ENCODE measurements at regions not wholly inside any gene's neighbourhood (a gene's known extent, or its start where the extent isn't known, plus 50 kb on each side); places are given as distances from the start of the nearest gene placed in this dataset.
"Not testable (repeated sequence)": the region's sequence is repeated elsewhere in the genome, so short reads cannot be mapped to it uniquely, and the experiment has no call there.

- no TSS peak for BruUV-seq (replicated peaks)
- H3K4me3 ChIP-seq (ENCODE audit: low read depth in 2 of 2, low read length in 2 of 2): no peak overlapping the region
- intact Hi-C loops (cut with micrococcal nuclease; ENCODE audit: unreplicated experiment): loop anchor here (10.0 kb wide), 1 partner anchor 61 kb away; no protein-coding TSS in a partner anchor
- H3K9me3 ChIP-seq (ENCODE audit: control insufficient read depth, insufficient read depth, low read depth, low read length): no peaks in the 10 kb centered on the region
- H3K36me3 ChIP-seq (ENCODE audit: control insufficient read depth, insufficient read depth, low read length): no peaks in the 10 kb centered on the region
- ATAC-seq (no peak), DNase-seq (ENCODE audit: low read depth, low spot score) (no peak)
- H3K27me3 ChIP-seq (ENCODE audit: control insufficient read depth, insufficient read depth, low read length): no peaks in the 10 kb centered on the region
- POLR2A ChIA-PET: no interaction called here
- in situ Hi-C loops (cut with HindIII; ENCODE audit: low pct_unique_long_range_greater_than_20kb, low sequenced_read_pairs): no loop called here
- CTCF ChIA-PET: no interaction called here
- TF ChIP-seq, protein P1, sequence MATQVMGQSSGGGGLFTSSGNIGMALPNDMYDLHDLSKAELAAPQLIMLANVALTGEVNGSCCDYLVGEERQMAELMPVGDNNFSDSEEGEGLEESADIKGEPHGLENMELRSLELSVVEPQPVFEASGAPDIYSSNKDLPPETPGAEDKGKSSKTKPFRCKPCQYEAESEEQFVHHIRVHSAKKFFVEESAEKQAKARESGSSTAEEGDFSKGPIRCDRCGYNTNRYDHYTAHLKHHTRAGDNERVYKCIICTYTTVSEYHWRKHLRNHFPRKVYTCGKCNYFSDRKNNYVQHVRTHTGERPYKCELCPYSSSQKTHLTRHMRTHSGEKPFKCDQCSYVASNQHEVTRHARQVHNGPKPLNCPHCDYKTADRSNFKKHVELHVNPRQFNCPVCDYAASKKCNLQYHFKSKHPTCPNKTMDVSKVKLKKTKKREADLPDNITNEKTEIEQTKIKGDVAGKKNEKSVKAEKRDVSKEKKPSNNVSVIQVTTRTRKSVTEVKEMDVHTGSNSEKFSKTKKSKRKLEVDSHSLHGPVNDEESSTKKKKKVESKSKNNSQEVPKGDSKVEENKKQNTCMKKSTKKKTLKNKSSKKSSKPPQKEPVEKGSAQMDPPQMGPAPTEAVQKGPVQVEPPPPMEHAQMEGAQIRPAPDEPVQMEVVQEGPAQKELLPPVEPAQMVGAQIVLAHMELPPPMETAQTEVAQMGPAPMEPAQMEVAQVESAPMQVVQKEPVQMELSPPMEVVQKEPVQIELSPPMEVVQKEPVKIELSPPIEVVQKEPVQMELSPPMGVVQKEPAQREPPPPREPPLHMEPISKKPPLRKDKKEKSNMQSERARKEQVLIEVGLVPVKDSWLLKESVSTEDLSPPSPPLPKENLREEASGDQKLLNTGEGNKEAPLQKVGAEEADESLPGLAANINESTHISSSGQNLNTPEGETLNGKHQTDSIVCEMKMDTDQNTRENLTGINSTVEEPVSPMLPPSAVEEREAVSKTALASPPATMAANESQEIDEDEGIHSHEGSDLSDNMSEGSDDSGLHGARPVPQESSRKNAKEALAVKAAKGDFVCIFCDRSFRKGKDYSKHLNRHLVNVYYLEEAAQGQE (IDR thresholded peaks at IDR 0.05; ENCODE audit: insufficient read depth in 1 of 2, low read depth in 2 of 2, low read length in 1 of 2): no peak
- TF ChIP-seq SIN3A (IDR thresholded peaks at IDR 0.05; ENCODE audit: borderline replicate concordance, insufficient read depth, low read depth, low read length) (no peak), TCF7L2 (IDR thresholded peaks at IDR 0.05; ENCODE audit: low read depth, low read length) (no peak), POLR2AphosphoS5 (IDR thresholded peaks at IDR 0.05; ENCODE audit: low read depth, low read length) (no peak), CTCF (IDR thresholded peaks at IDR 0.05) (no peak)
- H3K4me1 ChIP-seq (ENCODE audit: control insufficient read depth, insufficient read depth, low read length): no peaks in the 10 kb centered on the region
- no peak overlapping the region for H3K27ac ChIP-seq (ENCODE audit: low read length)
Observed at GRCh38 chr7:98763441-98763840, 106.4 kb downstream of the TMEM130 start.

DNA sequence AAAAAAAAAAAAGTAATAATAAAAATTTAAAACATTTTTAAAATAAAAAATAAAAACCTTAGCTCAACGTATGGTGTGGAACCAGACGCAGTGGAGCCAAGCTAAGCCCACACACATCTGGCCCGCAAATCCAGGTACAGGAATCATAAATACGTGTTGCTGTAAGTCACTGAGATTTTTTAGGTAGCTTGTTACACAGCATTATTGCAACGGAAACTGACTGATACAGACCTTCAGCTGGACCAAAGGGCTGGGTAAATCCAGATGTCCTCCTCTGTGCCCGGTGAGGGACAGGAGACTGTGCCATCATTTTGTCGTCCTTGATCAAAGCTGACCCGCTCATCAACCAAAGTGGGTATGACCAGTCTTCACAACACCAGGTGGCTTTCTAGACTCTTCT lies 104.9 kb downstream of the TMEM130 start:
- no peak for DNase-seq (ENCODE audit: low read depth, low spot score)
- Histone ChIP-seq H3K27ac (ENCODE audit: low read length) (no peak overlapping the region), H3K36me3 (ENCODE audit: control insufficient read depth, insufficient read depth, low read length) (no peaks in the 10 kb centered on the region), H3K27me3 (ENCODE audit: control insufficient read depth, insufficient read depth, low read length) (no peaks in the 10 kb centered on the region), H3K4me3 (ENCODE audit: low read depth in 2 of 2, low read length in 2 of 2) (no peak overlapping the region), H3K9me3 (ENCODE audit: control insufficient read depth, insufficient read depth, low read depth, low read length) (no peaks in the 10 kb centered on the region), H3K4me1 (ENCODE audit: control insufficient read depth, insufficient read depth, low read length) (no peaks in the 10 kb centered on the region)
- intact Hi-C loops (cut with micrococcal nuclease; ENCODE audit: unreplicated experiment) (loop anchor here (10.0 kb wide), 1 partner anchor 60 kb away; no protein-coding TSS in a partner anchor), in situ Hi-C loops (cut with HindIII; ENCODE audit: low pct_unique_long_range_greater_than_20kb, low sequenced_read_pairs) (no loop called here)
- POLR2A ChIA-PET: interaction anchor here (0.8 kb wide), 1 partner anchor 71 kb away, joined by 5 read pairs; no protein-coding TSS in a partner anchor
- CTCF ChIA-PET: interaction anchor here (1.0 kb wide), 1 partner anchor 19 kb away, joined by 4 read pairs; no protein-coding TSS in a partner anchor
- ATAC-seq: no peak
- no peak for TF ChIP-seq TCF7L2 (IDR thresholded peaks at IDR 0.05; ENCODE audit: low read depth, low read length)
- TF ChIP-seq CTCF (IDR thresholded peaks at IDR 0.05): no peak
- no peak for TF ChIP-seq POLR2AphosphoS5 (IDR thresholded peaks at IDR 0.05; ENCODE audit: low read depth, low read length)
- TF ChIP-seq SIN3A (IDR thresholded peaks at IDR 0.05; ENCODE audit: borderline replicate concordance, insufficient read depth, low read depth, low read length): no peak
- TF ChIP-seq, protein P1 (IDR thresholded peaks at IDR 0.05; ENCODE audit: insufficient read depth in 1 of 2, low read depth in 2 of 2, low read length in 1 of 2): no peak
- no TSS peak for BruUV-seq (replicated peaks)

DNA sequence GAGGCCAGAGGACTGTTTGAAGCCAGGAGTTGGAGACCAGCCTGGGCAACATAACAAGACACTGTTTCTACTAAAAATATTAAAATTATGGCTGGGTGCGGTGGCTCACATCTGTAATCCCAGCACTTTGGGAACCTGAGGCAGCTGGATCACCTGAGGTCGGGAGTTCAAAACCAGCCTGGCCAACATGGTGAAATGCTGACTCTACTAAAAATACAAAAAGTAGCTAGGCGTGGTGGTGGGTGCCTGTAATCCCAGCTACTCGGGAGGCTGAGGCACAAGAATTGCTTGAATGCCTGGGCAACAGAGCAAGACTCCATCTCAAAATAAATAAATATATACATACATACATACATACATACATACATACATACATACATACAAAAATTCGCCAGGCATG lies 99.7 kb downstream of the TMEM130 start:
- H3K9me3 ChIP-seq (ENCODE audit: control insufficient read depth, insufficient read depth, low read depth, low read length); H3K4me1 ChIP-seq (ENCODE audit: control insufficient read depth, insufficient read depth, low read length); intact Hi-C loops (cut with micrococcal nuclease; ENCODE audit: unreplicated experiment); DNase-seq (ENCODE audit: low read depth, low spot score); H3K27me3 ChIP-seq (ENCODE audit: control insufficient read depth, insufficient read depth, low read length); H3K4me3 ChIP-seq (ENCODE audit: low read depth in 2 of 2, low read length in 2 of 2); H3K27ac ChIP-seq (ENCODE audit: low read length); in situ Hi-C loops (cut with HindIII; ENCODE audit: low pct_unique_long_range_greater_than_20kb, low sequenced_read_pairs); ATAC-seq; CTCF ChIA-PET; POLR2A ChIA-PET; H3K36me3 ChIP-seq (ENCODE audit: control insufficient read depth, insufficient read depth, low read length); BruUV-seq (replicated peaks): not testable (repeated sequence)
